SU-DHL-6 (cell line): ENCODE measurements at regions not wholly inside any gene's neighbourhood (a gene's known extent, or its start where the extent isn't known, plus 50 kb on each side); places are given as distances from the start of the nearest gene placed in this dataset.

ENCODE experiments used
- EZH2phosphoT487 ChIP-seq: fragments of 200-600 bp; sonication (generic), shearing (Covaris generic); conservative IDR thresholded peaks from 2 replicates; pipeline ENCODE4 v1.6.1; 2018; ENCODE audit warnings: mild to moderate bottlenecking, antibody characterized with exemption, low read length, moderate library complexity, mixed read lengths
- TF ChIP-seq, protein P1 (sequence below): fragments of 200-600 bp; sonication (generic); IDR thresholded peaks from one replicate; pipeline ENCODE4 v1.5.1; 2017; ENCODE audit warnings: antibody characterized with exemption, mild to moderate bottlenecking, low read length, moderate library complexity; ENCODE audit not compliant: insufficient read depth, poor library complexity, severe bottlenecking

DNA sequence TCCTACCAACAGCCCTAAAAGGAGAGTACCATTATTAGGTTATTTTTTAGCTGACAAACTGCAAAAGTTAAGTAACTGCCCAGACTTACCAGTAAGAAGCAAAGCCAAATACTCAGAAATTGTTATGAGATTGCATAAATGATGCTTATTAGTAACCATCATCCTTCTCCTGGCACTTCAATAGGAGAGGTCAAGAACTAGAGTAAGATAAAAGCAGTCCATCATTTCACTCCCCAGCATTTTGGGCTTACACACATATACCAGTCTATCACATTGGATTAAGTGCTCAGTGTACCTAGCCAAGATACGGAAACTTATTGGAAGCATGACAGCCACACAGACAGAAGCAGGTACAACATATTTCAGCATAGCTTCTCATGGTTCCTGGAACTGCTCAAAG is 142.8 kb upstream of the EGR2 start:
- TF ChIP-seq, protein P1, sequence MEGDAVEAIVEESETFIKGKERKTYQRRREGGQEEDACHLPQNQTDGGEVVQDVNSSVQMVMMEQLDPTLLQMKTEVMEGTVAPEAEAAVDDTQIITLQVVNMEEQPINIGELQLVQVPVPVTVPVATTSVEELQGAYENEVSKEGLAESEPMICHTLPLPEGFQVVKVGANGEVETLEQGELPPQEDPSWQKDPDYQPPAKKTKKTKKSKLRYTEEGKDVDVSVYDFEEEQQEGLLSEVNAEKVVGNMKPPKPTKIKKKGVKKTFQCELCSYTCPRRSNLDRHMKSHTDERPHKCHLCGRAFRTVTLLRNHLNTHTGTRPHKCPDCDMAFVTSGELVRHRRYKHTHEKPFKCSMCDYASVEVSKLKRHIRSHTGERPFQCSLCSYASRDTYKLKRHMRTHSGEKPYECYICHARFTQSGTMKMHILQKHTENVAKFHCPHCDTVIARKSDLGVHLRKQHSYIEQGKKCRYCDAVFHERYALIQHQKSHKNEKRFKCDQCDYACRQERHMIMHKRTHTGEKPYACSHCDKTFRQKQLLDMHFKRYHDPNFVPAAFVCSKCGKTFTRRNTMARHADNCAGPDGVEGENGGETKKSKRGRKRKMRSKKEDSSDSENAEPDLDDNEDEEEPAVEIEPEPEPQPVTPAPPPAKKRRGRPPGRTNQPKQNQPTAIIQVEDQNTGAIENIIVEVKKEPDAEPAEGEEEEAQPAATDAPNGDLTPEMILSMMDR: no peak
- no peak for TF ChIP-seq EZH2phosphoT487
